HuH-7.5 (cell line): ENCODE measurements at regions not wholly inside any gene's neighbourhood (a gene's known extent, or its start where the extent isn't known, plus 50 kb on each side); places are given as distances from the start of the nearest gene placed in this dataset.
"Not testable (repeated sequence)": the region's sequence is repeated elsewhere in the genome, so short reads cannot be mapped to it uniquely, and the experiment has no call there.

Experiments used
- DNase-seq: peaks from one replicate; pipeline ENCODE4 v3.0.0; 2011; ENCODE audit warnings: low spot score

- DNase-seq, result no peak
Measured at GRCh38 chr3:150242220-150242936, 165.7 kb upstream of the TSC22D2 start.

- no peak for DNase-seq
Measured at GRCh38 chr3:150240891-150241290, 167.2 kb upstream of the TSC22D2 start.

- no peak for DNase-seq
Measured at GRCh38 chr3:150239766-150240165, 168.3 kb upstream of the TSC22D2 start.

- no peak for DNase-seq
Measured at GRCh38 chr3:150238995-150239619, 169.0 kb upstream of the TSC22D2 start.

- DNase-seq, result no peak
Measured at GRCh38 chr3:150238048-150238802, 169.9 kb upstream of the TSC22D2 start.

GRCh38 chr3:150237490-150237889 is 170.6 kb upstream of the TSC22D2 start:
- no peak for DNase-seq

GRCh38 chr3:150236316-150237082 is 171.6 kb upstream of the TSC22D2 start:
- DNase-seq, result no peak

- DNase-seq, result no peak
Measured at GRCh38 chr3:150235799-150236198, 172.3 kb upstream of the TSC22D2 start.

- DNase-seq, result no peak
Measured at GRCh38 chr3:150232992-150233451, 175.1 kb upstream of the TSC22D2 start.

GRCh38 chr3:150230037-150230436 is 178.1 kb upstream of the TSC22D2 start:
- no peak for DNase-seq

- not testable (repeated sequence) for DNase-seq
Measured at GRCh38 chr3:150228626-150229025, 179.5 kb upstream of the TSC22D2 start.

GRCh38 chr3:150227839-150228238 is 180.3 kb upstream of the TSC22D2 start:
- no peak for DNase-seq

- no peak for DNase-seq
Measured at GRCh38 chr3:150225986-150226385, 182.1 kb upstream of the TSC22D2 start.

GRCh38 chr3:150223558-150223957 is 184.5 kb upstream of the TSC22D2 start:
- DNase-seq, result no peak

GRCh38 chr3:150222691-150223489 is 185.2 kb upstream of the TSC22D2 start:
- no peak for DNase-seq

- DNase-seq, result no peak
Measured at GRCh38 chr3:150221904-150222523, 186.1 kb upstream of the TSC22D2 start.

- DNase-seq, result no peak
Measured at GRCh38 chr3:150220799-150221198, 187.3 kb upstream of the TSC22D2 start.

GRCh38 chr3:150220041-150220440 is 188.1 kb upstream of the TSC22D2 start:
- DNase-seq, result no peak

GRCh38 chr3:150218841-150219240 is 189.3 kb upstream of the TSC22D2 start:
- DNase-seq, result no peak

- no peak for DNase-seq
Measured at GRCh38 chr3:150218236-150218635, 189.9 kb upstream of the TSC22D2 start.

GRCh38 chr3:150217691-150218090 is 190.4 kb upstream of the TSC22D2 start:
- DNase-seq, result no peak
